HCT116 (cell line): ENCODE measurements at regions not wholly inside any gene's neighbourhood (a gene's known extent, or its start where the extent isn't known, plus 50 kb on each side); places are given as distances from the start of the nearest gene placed in this dataset.

Source experiments
- ATAC-seq: fragments of 200-7000 bp; cut with Tn5 transposase; 2 replicates; pipeline ENCODE4 v1.9.1; 2020; ENCODE audit warnings: mild to moderate bottlenecking, moderate library complexity
- BruUV-seq: library from RNA; stranded (reverse); fragments of 400-500 nt; replicated peaks from 2 replicates; lab custom pipeline; 2021; lab: Mats Ljungman, UMichigan
- CTCF ChIA-PET: fragments of 300-600 bp; sonication (Branson Sonifier 250); formaldehyde crosslinking; loops from one replicate; lab custom pipeline; 2021; ENCODE audit warnings: antibody characterized with exemption; lab: Charles Lee
- POLR2A ChIA-PET: fragments of 300-600, 350-600 bp; sonication (Branson Sonifier 250); formaldehyde crosslinking; loops from one replicate; lab custom pipeline; 2021; ENCODE audit warnings: antibody characterized with exemption; lab: Charles Lee
- RAD21 ChIA-PET, 2 experiments: fragments of 300-600 bp; sonication (Branson Sonifier 250); formaldehyde crosslinking; loops; one replicate each; lab custom pipeline; 2023; ENCODE audit warnings: low total read pairs in 2 of 2; ENCODE audit not compliant: uncharacterized antibody in 2 of 2, unreplicated experiment in 2 of 2, low non-redundant PET in 1 of 2; lab: Charles Lee
- DNase-seq: peaks from one replicate; pipeline ENCODE4 v3.0.0-alpha.2; 2010; ENCODE audit warnings: low read depth, low spot score
- H2AFZ ChIP-seq: fragments of 200-600 bp; shearing (Covaris generic), sonication (generic); 2 replicates; pipeline ENCODE4 v1.6.1; 2017; ENCODE audit warnings: low read depth, mixed run types, mixed read lengths, antibody characterized with exemption, low read length; ENCODE audit not compliant: poor library complexity, severe bottlenecking
- H3K27ac ChIP-seq: 2 replicates; pipeline ENCODE4 v1.5.1; 2012; ENCODE audit warnings: low read depth, low read length
- H3K27me3 ChIP-seq: fragments of 200-600 bp; sonication (generic); 2 replicates; pipeline ENCODE4 v1.6.1; 2016; ENCODE audit warnings: mixed run types, low read length, mixed read lengths; ENCODE audit not compliant: insufficient read depth
- H3K36me3 ChIP-seq, 2 experiments: fragments of 200-500 bp in 1 of 2; fragments of 200-600 bp in 1 of 2; sonication (Bioruptor generic) in 1 of 2; sonication (generic) in 1 of 2; 2 replicates each; pipeline versions ENCODE4 v1.5.1 to v1.6.1; 2014 to 2016; ENCODE audit warnings: low read length in 2 of 2, inconsistent platforms in 1 of 2, mixed read lengths in 1 of 2, mixed run types in 1 of 2; ENCODE audit not compliant: insufficient read depth in 2 of 2, control insufficient read depth in 1 of 2
- H3K4me1 ChIP-seq, 2 experiments: fragments of 200-600 bp in 1 of 2; sonication (generic) in 1 of 2; 2 replicates each; pipeline versions ENCODE4 v1.5.1 to v1.6.1; 2012 to 2017; ENCODE audit warnings: low read length in 2 of 2, inconsistent platforms in 1 of 2, mild to moderate bottlenecking in 1 of 2, mixed read lengths in 1 of 2, mixed run types in 1 of 2, moderate library complexity in 1 of 2; ENCODE audit not compliant: insufficient read depth in 2 of 2, control insufficient read depth in 1 of 2
- H3K4me2 ChIP-seq: fragments of 200-600 bp; sonication (generic); 2 replicates; pipeline ENCODE4 v1.6.1; 2017; ENCODE audit warnings: mixed run types, low read length, mixed read lengths
- H3K4me3 ChIP-seq, 2 experiments: fragments of 200-600 bp in 1 of 2; sonication (generic) in 1 of 2; replicated peaks in 1 of 2; 2 replicates each; pipeline ENCODE4 v1.5.1; 2011 to 2016; ENCODE audit warnings: low read length in 2 of 2, control low read depth in 1 of 2, low read depth in 1 of 2, mild to moderate bottlenecking in 1 of 2, mixed read lengths in 1 of 2, mixed run types in 1 of 2
- H3K79me2 ChIP-seq: fragments of 200-600 bp; sonication (generic); 2 replicates; pipeline ENCODE4 v1.6.1; 2017; ENCODE audit warnings: mild to moderate bottlenecking, mixed run types, low read length, moderate library complexity, mixed read lengths; ENCODE audit not compliant: insufficient read depth
- H3K9ac ChIP-seq: fragments of 200-600 bp; sonication (generic); 2 replicates; pipeline ENCODE4 v1.6.1; 2016; ENCODE audit warnings: low read length, mixed read lengths
- H3K9me2 ChIP-seq: fragments of 200-600 bp; sonication (generic), shearing (Covaris generic); 2 replicates; pipeline ENCODE4 v1.6.1; 2017; ENCODE audit warnings: mixed run types, mild to moderate bottlenecking, moderate library complexity; ENCODE audit not compliant: insufficient read depth
- H3K9me3 ChIP-seq, 2 experiments: fragments of 200-500 bp in 1 of 2; fragments of 200-600 bp in 1 of 2; sonication (Bioruptor generic) in 1 of 2; sonication (generic) in 1 of 2; 2 replicates each; pipeline ENCODE4 v1.6.1; 2014 to 2017; ENCODE audit warnings: low read length in 2 of 2, mixed read lengths in 2 of 2, inconsistent platforms in 1 of 2, low read depth in 1 of 2, mild to moderate bottlenecking in 1 of 2, mixed run types in 1 of 2, moderate library complexity in 1 of 2; ENCODE audit not compliant: control insufficient read depth in 1 of 2, insufficient read depth in 1 of 2
- H4K20me1 ChIP-seq: fragments of 200-600 bp; sonication (generic), shearing (Covaris generic); 2 replicates; pipeline ENCODE4 v1.6.1; 2017; ENCODE audit warnings: mixed run types, mild to moderate bottlenecking, moderate library complexity; ENCODE audit not compliant: insufficient read depth
- ATF3 ChIP-seq: IDR thresholded peaks from 2 replicates; pipeline ENCODE4 v1.6.1; 2012
- CBX3 ChIP-seq: IDR thresholded peaks from 2 replicates; pipeline ENCODE4 v1.6.1; 2012; ENCODE audit warnings: low read depth
- CTCF ChIP-seq, 3 experiments: fragments of 200-600 bp in 1 of 3; sonication (generic) in 1 of 3; IDR thresholded peaks in 2 of 3; conservative IDR thresholded peaks in 1 of 3; 2 replicates each; pipeline ENCODE4 v1.5.1; 2012 to 2017; ENCODE audit warnings: low read depth in 2 of 3, low read length in 2 of 3, antibody characterized with exemption in 1 of 3, borderline replicate concordance in 1 of 3, control low read depth in 1 of 3, mild to moderate bottlenecking in 1 of 3, mixed read lengths in 1 of 3, mixed run types in 1 of 3, moderate library complexity in 1 of 3; ENCODE audit not compliant: insufficient read depth in 1 of 3
- EGR1 ChIP-seq: IDR thresholded peaks from 2 replicates; pipeline ENCODE4 v1.6.1; 2012; ENCODE audit warnings: low read depth
- ELF1 ChIP-seq: IDR thresholded peaks from 2 replicates; pipeline ENCODE4 v1.6.1; 2012; ENCODE audit warnings: low read depth, borderline replicate concordance
- EZH2 ChIP-seq: fragments of 200-600 bp; sonication (generic); IDR thresholded peaks from 2 replicates; pipeline ENCODE4 v1.6.1; 2017; ENCODE audit warnings: antibody characterized with exemption, mixed run types
- EZH2phosphoT487 ChIP-seq: fragments of 200-600 bp; IDR thresholded peaks from 2 replicates; pipeline ENCODE4 v1.6.1; 2018; ENCODE audit warnings: antibody characterized with exemption, borderline replicate concordance
- JUND ChIP-seq: IDR thresholded peaks from 2 replicates; pipeline ENCODE4 v1.6.1; 2012
- MAX ChIP-seq: IDR thresholded peaks from 2 replicates; pipeline ENCODE4 v1.6.1; 2012
- POLR2A ChIP-seq: IDR thresholded peaks from 2 replicates; pipeline ENCODE4 v1.7.0; 2011; ENCODE audit warnings: borderline replicate concordance; ENCODE audit not compliant: insufficient read depth, insufficient read length; ENCODE audit errors: extremely low read depth
- RAD21 ChIP-seq: IDR thresholded peaks from 2 replicates; pipeline ENCODE4 v1.6.1; 2012; ENCODE audit warnings: low read depth, mild to moderate bottlenecking
- REST ChIP-seq: IDR thresholded peaks from 2 replicates; pipeline ENCODE4 v1.6.1; 2012; ENCODE audit warnings: low read depth
- SP1 ChIP-seq: IDR thresholded peaks from 2 replicates; pipeline ENCODE4 v1.6.1; 2012; ENCODE audit warnings: low read depth
- SRF ChIP-seq: IDR thresholded peaks from 2 replicates; pipeline ENCODE4 v1.6.1; 2012; ENCODE audit warnings: low read depth
- TCF7L2 ChIP-seq: IDR thresholded peaks from 2 replicates; pipeline ENCODE4 v1.7.0; 2011; ENCODE audit warnings: borderline replicate concordance, inconsistent platforms; ENCODE audit not compliant: insufficient read depth, insufficient read length; ENCODE audit errors: extremely low read depth
- YY1 ChIP-seq: IDR thresholded peaks from 2 replicates; pipeline ENCODE4 v1.6.1; 2011; ENCODE audit warnings: low read length, low read depth, moderate library complexity, mild to moderate bottlenecking; ENCODE audit not compliant: insufficient replicate concordance; ENCODE audit errors: extremely low read depth
- ZBTB33 ChIP-seq: IDR thresholded peaks from 2 replicates; pipeline ENCODE4 v1.6.1; 2011; ENCODE audit warnings: mild to moderate bottlenecking, low read length, moderate library complexity; ENCODE audit not compliant: insufficient replicate concordance; ENCODE audit errors: extremely low read depth
- ZFX ChIP-seq: fragments of 450-650 bp; IDR thresholded peaks from 2 replicates; pipeline ENCODE4 v1.6.1; 2017
- ZNF274 ChIP-seq: fragments of 200-500 bp; sonication (Bioruptor generic); IDR thresholded peaks from 2 replicates; pipeline ENCODE4 v1.6.1; 2014; ENCODE audit warnings: mild to moderate bottlenecking, low read depth, low read length, inconsistent platforms
- intact Hi-C: fragments of 100-400 bp; cut with micrococcal nuclease; formaldehyde crosslinking; loops from 2 replicates; pipeline ENCODE4 v1.10.0; 2022

GRCh38 chr21:23644768-23645167, 1962.5 kb downstream of the MRPL39 start:
- no peak overlapping the region for H3K27ac ChIP-seq
- H3K4me3 ChIP-seq: no peak overlapping the region
- BruUV-seq: no TSS peak
- H3K9me2 ChIP-seq: no peaks in the 10 kb centered on the region
- intact Hi-C loops: no loop called here
- H2AFZ ChIP-seq: no peak overlapping the region
- CTCF ChIA-PET: no interaction called here
- H3K79me2 ChIP-seq: no peaks in the 10 kb centered on the region
- ATAC-seq (no peak), DNase-seq (no peak)
- peaks cover 23 to 27% of the 10 kb centered on the region in 2 experiments; a peak in 2 of 4 replicates for H3K9me3 ChIP-seq
- H3K27me3 ChIP-seq: no peaks in the 10 kb centered on the region
- H3K36me3 ChIP-seq: no peaks in the 10 kb centered on the region
- H4K20me1 ChIP-seq: no peaks in the 10 kb centered on the region
- TF ChIP-seq MAX: no peak
- TF ChIP-seq EZH2phosphoT487: no peak
- no peak for TF ChIP-seq JUND
- no peak for TF ChIP-seq SRF
- TF ChIP-seq YY1: no peak
- no peak for TF ChIP-seq TCF7L2
- no peak for TF ChIP-seq ELF1
- TF ChIP-seq EZH2: no peak
- no peak for TF ChIP-seq POLR2A
- no peak for TF ChIP-seq RAD21
- no peak for TF ChIP-seq ZNF274
- TF ChIP-seq ATF3: no peak
- no peak for TF ChIP-seq ZFX
- no peak for TF ChIP-seq ZBTB33
- TF ChIP-seq CBX3: no peak
- TF ChIP-seq CTCF (IDR thresholded peaks at IDR 0.05 in 2 of 3, conservative IDR thresholded peaks at IDR 0.05 in 1 of 3; ENCODE audit: borderline replicate concordance in 1 of 3, insufficient read depth in 1 of 3, low read depth in 2 of 3, low read length in 2 of 3): no peak
- TF ChIP-seq REST: no peak
- TF ChIP-seq SP1: no peak
- no peak for TF ChIP-seq EGR1
- TF ChIP-seq, all 23 proteins: peak for 0
- RAD21 ChIA-PET: no interaction called here
- Histone ChIP-seq H3K4me1 (no peaks in the 10 kb centered on the region), H3K9ac (no peak overlapping the region), H3K4me2 (no peak overlapping the region)
- POLR2A ChIA-PET: no interaction called here
